GM21360 (cell line): ENCODE measurements at regions not wholly inside any gene's neighbourhood (a gene's known extent, or its start where the extent isn't known, plus 50 kb on each side); places are given as distances from the start of the nearest gene placed in this dataset.

Source experiments
- ATAC-seq: cut with Tn5 transposase; IDR thresholded peaks from one replicate; pipeline ENCODE4 v1.9.1; 2021; ENCODE audit warnings: mild to moderate bottlenecking, moderate library complexity; ENCODE audit not compliant: unreplicated experiment

DNA sequence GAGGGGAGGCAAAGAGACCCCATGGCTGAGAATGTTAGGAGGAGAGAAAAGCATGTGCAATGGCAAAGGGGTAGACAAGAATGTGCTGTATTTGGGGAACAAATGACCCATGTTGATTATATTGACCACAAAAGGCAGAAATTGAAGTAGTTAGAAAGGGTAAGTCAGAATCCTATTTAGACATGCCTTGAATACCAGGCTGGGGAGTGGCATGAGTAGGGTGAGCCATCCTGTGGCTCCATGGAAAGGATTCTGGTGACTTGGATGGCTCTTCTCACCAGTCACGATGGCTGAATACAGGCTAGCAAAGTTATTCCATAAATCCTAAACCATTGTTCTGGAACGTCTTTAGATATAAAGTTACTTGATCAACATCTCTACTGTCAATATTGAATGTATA lies 73.4 kb upstream of the MEF2C start:
- no peak for ATAC-seq

DNA sequence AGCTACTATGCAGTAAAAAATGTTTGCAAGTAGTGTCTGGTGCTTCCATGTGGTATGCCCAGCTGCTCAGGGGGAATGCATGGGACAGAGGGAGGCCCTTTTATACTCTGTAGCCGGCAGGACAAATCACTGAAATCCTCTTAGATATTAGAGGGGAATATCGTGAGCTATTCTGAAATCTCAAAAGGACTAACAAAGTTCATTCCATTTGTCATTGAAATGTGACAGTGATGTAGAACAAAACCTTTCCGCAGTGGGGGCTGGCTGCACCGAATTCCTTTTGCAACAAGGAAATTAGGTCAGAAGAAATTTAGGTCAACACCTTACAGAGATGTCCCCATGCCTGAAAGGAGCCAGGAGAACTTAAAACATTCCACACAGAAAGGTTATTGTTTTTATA lies 72.4 kb upstream of the MEF2C start:
- no peak for ATAC-seq

DNA sequence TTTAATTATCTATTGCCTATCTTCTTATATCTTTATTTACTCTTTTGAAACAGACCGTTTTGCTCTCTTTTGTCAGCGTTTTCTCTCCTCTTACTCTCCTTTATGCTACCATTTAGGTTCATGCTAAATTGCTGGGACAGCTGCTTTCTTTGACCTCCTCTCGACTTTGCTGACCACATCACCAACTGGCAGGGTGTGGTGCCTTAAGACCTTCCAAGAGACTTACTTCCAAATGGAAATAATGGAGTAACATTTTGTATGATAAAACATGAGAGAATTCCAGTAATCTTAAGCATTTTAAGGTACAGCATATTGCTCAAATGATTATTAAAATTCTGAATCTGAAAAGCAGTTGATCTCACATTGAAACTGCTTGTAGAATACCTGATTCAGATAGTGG lies 71.5 kb upstream of the MEF2C start:
- ATAC-seq = no peak

- no peak for ATAC-seq
Observed at GRCh38 chr5:88952996-88953643, 70.1 kb upstream of the MEF2C start.

- no peak for ATAC-seq
Observed at GRCh38 chr5:88952344-88952743, 69.4 kb upstream of the MEF2C start.

- no peak for ATAC-seq
Observed at GRCh38 chr5:88951457-88951856, 68.5 kb upstream of the MEF2C start.

DNA sequence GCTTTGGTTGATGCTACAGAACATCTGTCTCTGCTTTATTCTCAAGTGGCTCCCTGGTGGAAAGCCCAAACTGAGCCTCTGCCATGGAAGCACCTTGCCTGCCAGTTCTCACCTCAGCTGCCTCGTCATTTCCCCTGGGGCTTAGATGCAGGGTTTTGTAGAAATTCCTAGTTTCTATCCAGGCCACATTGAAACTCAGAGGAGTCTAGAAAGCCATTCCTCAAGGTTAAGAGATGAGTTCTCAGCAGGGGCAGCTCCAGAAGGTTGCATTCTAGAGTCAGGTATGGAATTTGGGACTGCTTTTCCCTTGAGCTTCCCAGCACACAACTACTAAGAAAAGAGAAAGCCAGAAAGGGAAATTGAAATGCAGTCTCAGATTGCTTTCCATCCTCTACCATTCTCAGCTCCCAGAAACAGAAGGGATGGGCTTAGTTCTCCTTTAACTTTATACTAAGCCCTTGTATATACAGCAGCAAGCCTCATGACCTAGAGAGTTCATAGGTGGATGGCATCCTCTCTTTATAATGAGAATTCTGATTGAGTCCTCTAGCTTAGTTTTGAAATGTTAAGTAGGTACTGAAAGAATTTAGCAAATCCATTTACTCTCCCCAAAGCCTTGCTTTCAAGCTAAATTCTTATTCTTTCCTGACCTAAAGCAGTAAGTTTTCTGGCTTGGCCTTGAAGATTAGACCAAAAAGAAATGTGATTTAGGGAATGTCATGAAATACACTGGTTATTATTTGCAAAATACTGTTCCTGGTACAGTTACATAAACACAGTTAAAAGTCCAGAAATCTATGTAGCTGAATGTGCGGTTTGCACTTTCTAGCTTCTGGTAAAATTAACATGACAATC lies 66.0 kb upstream of the MEF2C start:
- no peak for ATAC-seq

GRCh38 chr5:88944751-88945531 lies 62.0 kb upstream of the MEF2C start:
- ATAC-seq = no peak

- no peak for ATAC-seq
Observed at GRCh38 chr5:88941581-88941980, 58.6 kb upstream of the MEF2C start.

DNA sequence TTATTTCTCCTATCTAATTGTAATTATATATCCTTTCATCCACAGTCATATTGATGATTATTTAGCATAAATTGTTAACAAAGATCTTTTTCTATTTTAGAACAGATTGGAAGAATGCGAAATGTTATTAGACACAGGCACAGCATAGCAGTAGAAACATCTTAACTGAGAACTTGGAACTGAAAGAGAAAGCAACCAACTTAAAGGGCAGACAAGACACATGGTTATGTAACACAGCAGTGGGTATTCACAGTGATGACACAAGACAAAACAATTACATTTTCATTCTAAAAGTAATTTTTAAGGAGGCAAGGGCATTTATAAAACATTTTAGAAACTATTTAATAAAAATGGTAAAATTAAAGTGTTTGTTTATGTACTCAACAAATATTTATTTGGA lies 57.7 kb upstream of the MEF2C start:
- ATAC-seq = peak; percentile 70

- ATAC-seq = no peak
Observed at GRCh38 chr5:88939300-88939699, 56.3 kb upstream of the MEF2C start.

GRCh38 chr5:88938488-88938887 lies 55.5 kb upstream of the MEF2C start:
- ATAC-seq = no peak

DNA sequence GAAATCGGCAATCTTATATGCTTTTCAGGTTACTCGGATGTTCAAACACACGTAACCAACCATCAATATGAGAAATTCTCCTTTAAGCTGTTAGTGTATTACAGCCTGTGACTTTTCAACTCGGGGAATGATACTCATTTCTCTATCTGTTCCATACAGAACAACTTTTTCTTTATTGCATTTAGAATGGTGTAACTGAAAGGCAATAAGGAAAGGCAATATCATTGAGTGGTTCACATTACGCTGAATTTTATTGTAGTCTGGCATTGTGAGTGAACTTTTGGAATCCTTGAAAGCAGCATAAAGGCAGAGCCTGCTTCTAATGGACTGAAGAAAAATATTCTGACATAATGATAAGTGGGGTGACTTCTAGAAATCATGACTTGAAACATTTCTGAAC lies 54.4 kb upstream of the MEF2C start:
- no peak for ATAC-seq

DNA sequence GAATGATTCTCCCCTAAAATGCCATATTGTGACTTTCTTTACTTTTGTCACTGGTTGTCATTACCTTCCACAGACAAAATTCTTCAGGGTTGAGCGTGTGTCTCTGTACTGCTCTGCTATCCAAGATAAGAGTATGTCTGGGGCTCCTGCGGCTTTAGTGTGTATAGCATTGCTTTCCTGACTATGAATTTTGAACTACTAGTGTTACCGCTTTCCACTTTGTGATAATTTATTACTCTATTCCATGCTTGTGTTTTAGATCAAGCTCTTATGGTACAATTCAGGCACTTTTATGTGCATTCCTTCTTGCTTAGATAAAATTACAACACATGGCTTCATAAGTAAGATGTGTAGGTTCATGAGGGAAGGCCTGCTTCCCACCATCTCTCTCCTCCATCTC lies 51.5 kb upstream of the MEF2C start:
- ATAC-seq = no peak
